Renal cortex interstitium (tissue), 11 donors: ENCODE measurements at regions not wholly inside any gene's neighbourhood (a gene's known extent, or its start where the extent isn't known, plus 50 kb on each side); places are given as distances from the start of the nearest gene placed in this dataset.
"Not testable (repeated sequence)": the region's sequence is repeated elsewhere in the genome, so short reads cannot be mapped to it uniquely, and the experiment has no call there.

Source experiments
- DNase-seq, 11 donors: peaks; one replicate each; pipeline ENCODE4 v3.0.0-alpha.2; 2013; ENCODE audit warnings: low read depth in 9 of 11, low spot score in 4 of 11; ENCODE audit errors: extremely low read depth in 1 of 11

GRCh38 chr6:44021589-44022295 is 105.5 kb downstream of the MRPL14 start:
- no peak for DNase-seq

GRCh38 chr6:44020664-44021425 is 106.4 kb downstream of the MRPL14 start:
- DNase-seq, result no peak

GRCh38 chr6:44020148-44020547 is 107.1 kb downstream of the MRPL14 start:
- DNase-seq, result no peak

GRCh38 chr6:44017307-44017706 is 109.9 kb downstream of the MRPL14 start:
- not testable (repeated sequence) for DNase-seq

GRCh38 chr6:44016131-44016870 is 111.0 kb downstream of the MRPL14 start:
- no peak for DNase-seq

- no peak for DNase-seq
Measured at GRCh38 chr6:44012078-44012493, 115.2 kb downstream of the MRPL14 start.

GRCh38 chr6:44011350-44011920 is 115.8 kb downstream of the MRPL14 start:
- DNase-seq, result no peak

- DNase-seq, result no peak
Measured at GRCh38 chr6:44010411-44011349, 116.6 kb downstream of the MRPL14 start.

- DNase-seq, result no peak
Measured at GRCh38 chr6:44009425-44010321, 117.6 kb downstream of the MRPL14 start.

- DNase-seq, result no peak
Measured at GRCh38 chr6:44008821-44009370, 118.4 kb downstream of the MRPL14 start.

- no peak for DNase-seq
Measured at GRCh38 chr6:44007818-44008621, 119.2 kb downstream of the MRPL14 start.

GRCh38 chr6:44006872-44007303 is 120.4 kb downstream of the MRPL14 start:
- DNase-seq, result no peak

- DNase-seq, result no peak
Measured at GRCh38 chr6:44006123-44006871, 121.0 kb downstream of the MRPL14 start.

- no peak for DNase-seq
Measured at GRCh38 chr6:44005507-44005903, 121.7 kb downstream of the MRPL14 start.

GRCh38 chr6:44004625-44005506 is 122.4 kb downstream of the MRPL14 start:
- DNase-seq, result no peak
